HG03571 (cell line): ENCODE measurements at regions not wholly inside any gene's neighbourhood (a gene's known extent, or its start where the extent isn't known, plus 50 kb on each side); places are given as distances from the start of the nearest gene placed in this dataset.

Experiments
- ATAC-seq: cut with Tn5 transposase; IDR thresholded peaks from one replicate; pipeline ENCODE4 v1.9.1; 2021; ENCODE audit not compliant: unreplicated experiment

- no peak for ATAC-seq
These were observed 81.2 kb downstream of the INSIG2 start for GRCh38 chr2:118169359-118170005.

DNA sequence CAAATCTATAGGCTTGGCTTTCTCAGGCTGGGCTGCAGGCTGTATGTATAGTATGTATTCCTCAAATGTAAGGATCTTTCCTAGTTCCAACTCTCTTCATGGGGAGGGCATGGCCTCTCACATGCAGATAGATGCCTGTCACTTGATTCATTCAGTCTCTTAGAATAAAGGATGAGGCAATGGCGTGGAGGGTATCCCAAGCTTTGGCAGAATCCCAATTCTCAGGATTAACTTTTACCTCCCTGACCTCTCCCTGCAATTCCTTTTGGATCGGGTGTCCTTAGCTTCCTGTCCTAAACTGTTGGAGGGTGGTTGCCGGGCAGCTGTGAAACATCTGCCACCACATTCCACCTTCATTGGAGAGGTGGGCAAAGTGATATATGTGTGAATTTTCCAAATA, 80.3 kb downstream of the INSIG2 start:
- no peak for ATAC-seq

GRCh38 chr2:118167026-118167425, 78.8 kb downstream of the INSIG2 start:
- ATAC-seq: no peak

GRCh38 chr2:118166242-118166641, 78.0 kb downstream of the INSIG2 start:
- ATAC-seq: no peak

GRCh38 chr2:118165595-118165994, 77.3 kb downstream of the INSIG2 start:
- ATAC-seq: no peak
